BJ (cell line): ENCODE measurements at regions not wholly inside any gene's neighbourhood (a gene's known extent, or its start where the extent isn't known, plus 50 kb on each side); places are given as distances from the start of the nearest gene placed in this dataset.

Experiments
- CTCF ChIA-PET: fragments of 350-600 bp; formaldehyde crosslinking; extraction: SDS; loops from one replicate; lab custom pipeline; 2021; ENCODE audit warnings: antibody characterized with exemption, inconsistent platforms; lab: Yijun Ruan, JAX
- POLR2A ChIA-PET: fragments of 300-600 bp; sonication (Branson Sonifier 250); formaldehyde crosslinking; extraction: SDS; loops from one replicate; lab custom pipeline; 2021; ENCODE audit warnings: antibody characterized with exemption; lab: Charles Lee
- DNase-seq: peaks from one replicate; pipeline ENCODE4 v3.0.0-alpha.2; 2011; ENCODE audit warnings: low read depth
- H3K27me3 ChIP-seq: 2 replicates; pipeline ENCODE4 v1.6.0; 2011; ENCODE audit warnings: low read length; ENCODE audit not compliant: control insufficient read depth, insufficient read depth
- H3K36me3 ChIP-seq: 2 replicates; pipeline ENCODE4 v1.5.1; 2011; ENCODE audit warnings: low read length; ENCODE audit not compliant: control insufficient read depth, insufficient read depth
- H3K4me3 ChIP-seq: 2 replicates; pipeline ENCODE4 v1.5.1; 2011; ENCODE audit warnings: low read depth, mild to moderate bottlenecking, control low read depth, low read length
- CTCF ChIP-seq: IDR thresholded peaks from 2 replicates; pipeline ENCODE4 v1.5.1; 2011; ENCODE audit warnings: low read depth, mild to moderate bottlenecking, control low read depth, inconsistent platforms, low read length, moderate library complexity; ENCODE audit not compliant: insufficient read depth

DNA sequence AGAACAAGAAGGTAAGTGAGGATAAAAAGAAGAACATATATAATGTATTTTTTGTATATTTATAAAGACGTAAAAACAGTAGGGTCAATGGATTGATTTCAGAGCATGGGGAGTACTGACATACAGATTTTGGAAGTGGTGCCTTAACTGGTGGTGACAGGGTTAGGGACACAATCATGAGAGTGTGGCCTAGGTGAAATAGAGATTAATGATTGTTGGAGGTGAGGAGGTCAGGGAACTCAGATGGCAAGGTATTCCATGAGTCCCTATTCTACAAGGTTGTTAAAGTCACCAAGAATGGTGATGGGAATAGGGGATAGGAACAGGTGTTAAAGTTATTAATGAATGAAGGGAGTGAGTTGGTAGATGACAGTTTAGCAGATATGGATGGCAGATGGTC, 210.8 kb downstream of the SEMA6A start:
- DNase-seq, result no peak
- Histone ChIP-seq H3K27me3 (no peaks in the 10 kb centered on the region), H3K36me3 (no peaks in the 10 kb centered on the region), H3K4me3 (no peak overlapping the region)
- TF ChIP-seq CTCF, result no peak
- ChIA-PET CTCF (no interaction called here), POLR2A (no interaction called here)

DNA sequence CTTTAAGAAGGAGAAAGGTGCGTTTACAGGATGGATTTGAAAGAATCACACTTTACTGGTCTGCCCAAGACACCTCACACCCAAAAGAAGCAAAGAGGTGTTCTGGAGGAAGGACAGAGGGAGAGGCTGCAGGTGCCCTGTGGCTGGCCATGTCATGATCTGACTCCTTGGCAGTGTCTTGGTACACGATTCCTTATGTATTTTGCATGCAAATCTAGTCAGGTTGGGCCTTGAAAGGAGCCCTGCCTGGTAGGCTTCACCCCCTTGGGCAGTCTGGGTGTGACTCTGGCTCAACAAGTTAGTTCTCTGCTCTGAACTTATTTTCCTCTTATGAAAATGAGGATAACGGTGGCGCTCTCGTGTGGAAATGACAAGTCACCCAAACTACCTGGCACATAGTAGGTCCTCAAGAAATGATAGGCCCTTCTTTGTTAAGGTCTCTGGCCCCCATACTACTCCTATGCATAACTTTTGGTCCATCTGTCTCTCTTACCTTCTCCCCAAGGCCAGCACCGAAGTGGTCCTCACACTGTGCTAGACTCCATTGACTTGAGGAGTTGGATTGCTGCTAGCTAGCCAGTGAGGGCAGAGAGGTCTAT, 212.5 kb downstream of the SEMA6A start:
- H3K4me3 ChIP-seq, result peak overlapping the region; percentile 27
- H3K36me3 ChIP-seq, result no peaks in the 10 kb centered on the region
- no peaks in the 10 kb centered on the region for H3K27me3 ChIP-seq
- TF ChIP-seq CTCF, result no peak
- ChIA-PET POLR2A (no interaction called here), CTCF (interaction anchor here (0.6 kb wide), 1 partner anchor 64 kb away, joined by 5 read pairs; no protein-coding TSS in a partner anchor)
- DNase-seq, result no peak

- peak; percentile 30; the same call in 1 of the 2 replicates for TF ChIP-seq CTCF
- POLR2A ChIA-PET, result no interaction called here
- DNase-seq, result no peak
- Histone ChIP-seq H3K36me3 (no peaks in the 10 kb centered on the region), H3K4me3 (peak overlapping the region; percentile 27), H3K27me3 (no peaks in the 10 kb centered on the region)
- CTCF ChIA-PET, result interaction anchor here (0.6 kb wide), 1 partner anchor 63 kb away, joined by 5 read pairs; no protein-coding TSS in a partner anchor
Observed at GRCh38 chr5:116361171-116361967, 213.3 kb downstream of the SEMA6A start.

- CTCF ChIA-PET, result interaction anchor here (1.3 to 2.9 kb wide), 3 partner anchors 9 to 17 kb away, joined by 3 to 12 read pairs (median 4); no protein-coding TSS in a partner anchor
Observed at GRCh38 chr5:116360008-116360853, 214.4 kb downstream of the SEMA6A start.

More at GRCh38 chr5:116360008-116360853, 214.4 kb downstream of the SEMA6A start:
- H3K36me3 ChIP-seq, result no peaks in the 10 kb centered on the region
- POLR2A ChIA-PET, result no interaction called here
- no peak for TF ChIP-seq CTCF
- H3K27me3 ChIP-seq, result no peaks in the 10 kb centered on the region
- DNase-seq, result no peak
- H3K4me3 ChIP-seq, result no peak overlapping the region
